RWPE2 (cell line): ENCODE measurements at regions not wholly inside any gene's neighbourhood (a gene's known extent, or its start where the extent isn't known, plus 50 kb on each side); places are given as distances from the start of the nearest gene placed in this dataset.

Experiments used
- ATAC-seq: fragments of 200-7000 bp; cut with Tn5 transposase; 3 replicates; pipeline ENCODE4 v1.9.1; 2021; ENCODE audit warnings: low read depth
- DNase-seq: peaks from one replicate; pipeline ENCODE4 v3.0.0-alpha.2; 2020; ENCODE audit warnings: low spot score
- H3K27ac ChIP-seq: fragments of 450-650 bp; 2 replicates; pipeline ENCODE4 v1.5.1; 2017; ENCODE audit warnings: mild to moderate bottlenecking; ENCODE audit not compliant: poor library complexity, severe bottlenecking
- H3K27me3 ChIP-seq: fragments of 250-450 bp; sonication (Bioruptor Pico); 2 replicates; pipeline ENCODE4 v1.5.1; 2021; ENCODE audit warnings: mild to moderate bottlenecking, moderate library complexity; ENCODE audit not compliant: insufficient read depth, poor library complexity, severe bottlenecking
- H3K36me3 ChIP-seq: fragments of 250-450 bp; sonication (Bioruptor Pico); 2 replicates; pipeline ENCODE4 v1.5.1; 2020; ENCODE audit warnings: low read depth, mild to moderate bottlenecking, moderate library complexity
- H3K4me1 ChIP-seq: fragments of 250-450 bp; sonication (Bioruptor Pico); 2 replicates; pipeline ENCODE4 v1.5.1; 2021; ENCODE audit warnings: mild to moderate bottlenecking, moderate library complexity; ENCODE audit not compliant: insufficient read depth, poor library complexity, severe bottlenecking
- H3K4me3 ChIP-seq: fragments of 250-450 bp; sonication (Bioruptor Pico); 2 replicates; pipeline ENCODE4 v1.5.1; 2021; ENCODE audit warnings: mild to moderate bottlenecking, moderate library complexity; ENCODE audit not compliant: severe bottlenecking
- H3K9me3 ChIP-seq: fragments of 250-450 bp; sonication (Bioruptor Pico); 2 replicates; pipeline ENCODE4 v1.5.1; 2021; ENCODE audit warnings: mild to moderate bottlenecking, moderate library complexity; ENCODE audit not compliant: severe bottlenecking
- TF ChIP-seq, protein P1 (sequence below): fragments of 450-650 bp; IDR thresholded peaks from one replicate; pipeline ENCODE4 v1.5.1; 2017; ENCODE audit warnings: mild to moderate bottlenecking, moderate library complexity; ENCODE audit not compliant: poor library complexity, severe bottlenecking

DNA sequence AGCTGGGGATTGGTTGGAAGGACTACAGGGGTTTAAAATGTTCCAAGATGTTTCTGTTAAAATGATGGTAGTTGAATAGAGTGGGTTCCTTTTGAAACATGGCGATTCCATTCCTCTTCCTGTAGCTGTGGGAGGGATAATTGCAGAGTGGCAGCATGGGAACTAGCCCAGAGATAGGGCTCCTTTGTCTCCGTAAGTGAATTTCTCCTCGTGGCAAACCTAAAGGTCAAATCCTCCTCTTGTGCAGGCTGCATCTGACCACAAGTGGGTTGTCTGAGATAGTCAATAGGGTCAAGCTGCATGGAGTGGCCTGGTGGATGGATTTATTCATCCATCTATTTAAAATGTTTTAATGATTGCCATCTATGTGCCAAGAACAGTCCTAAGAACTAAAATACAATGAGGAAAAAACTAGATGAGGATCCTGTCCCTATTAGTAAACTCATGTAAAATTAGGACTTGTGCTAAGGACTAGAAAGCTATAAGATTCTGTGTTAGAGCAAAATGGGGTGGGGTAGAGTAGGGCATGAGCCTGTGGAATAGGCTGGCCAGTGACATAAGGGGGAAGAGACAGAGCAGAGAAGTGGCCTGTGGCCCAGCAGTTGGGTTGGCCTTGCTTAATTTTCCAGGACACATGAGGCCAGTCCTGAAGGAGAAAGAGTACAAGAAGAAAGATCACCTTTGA, 89.1 kb upstream of the IVNS1ABP start:
- TF ChIP-seq, protein P1, sequence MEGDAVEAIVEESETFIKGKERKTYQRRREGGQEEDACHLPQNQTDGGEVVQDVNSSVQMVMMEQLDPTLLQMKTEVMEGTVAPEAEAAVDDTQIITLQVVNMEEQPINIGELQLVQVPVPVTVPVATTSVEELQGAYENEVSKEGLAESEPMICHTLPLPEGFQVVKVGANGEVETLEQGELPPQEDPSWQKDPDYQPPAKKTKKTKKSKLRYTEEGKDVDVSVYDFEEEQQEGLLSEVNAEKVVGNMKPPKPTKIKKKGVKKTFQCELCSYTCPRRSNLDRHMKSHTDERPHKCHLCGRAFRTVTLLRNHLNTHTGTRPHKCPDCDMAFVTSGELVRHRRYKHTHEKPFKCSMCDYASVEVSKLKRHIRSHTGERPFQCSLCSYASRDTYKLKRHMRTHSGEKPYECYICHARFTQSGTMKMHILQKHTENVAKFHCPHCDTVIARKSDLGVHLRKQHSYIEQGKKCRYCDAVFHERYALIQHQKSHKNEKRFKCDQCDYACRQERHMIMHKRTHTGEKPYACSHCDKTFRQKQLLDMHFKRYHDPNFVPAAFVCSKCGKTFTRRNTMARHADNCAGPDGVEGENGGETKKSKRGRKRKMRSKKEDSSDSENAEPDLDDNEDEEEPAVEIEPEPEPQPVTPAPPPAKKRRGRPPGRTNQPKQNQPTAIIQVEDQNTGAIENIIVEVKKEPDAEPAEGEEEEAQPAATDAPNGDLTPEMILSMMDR: no peak
- DNase-seq (no peak), ATAC-seq (no peak)
- Histone ChIP-seq H3K27me3 (no peaks in the 10 kb centered on the region), H3K4me3 (no peak overlapping the region), H3K27ac (no peak overlapping the region), H3K9me3 (no peaks in the 10 kb centered on the region), H3K36me3 (no peaks in the 10 kb centered on the region), H3K4me1 (peaks cover 18% of the 10 kb centered on the region)

DNA sequence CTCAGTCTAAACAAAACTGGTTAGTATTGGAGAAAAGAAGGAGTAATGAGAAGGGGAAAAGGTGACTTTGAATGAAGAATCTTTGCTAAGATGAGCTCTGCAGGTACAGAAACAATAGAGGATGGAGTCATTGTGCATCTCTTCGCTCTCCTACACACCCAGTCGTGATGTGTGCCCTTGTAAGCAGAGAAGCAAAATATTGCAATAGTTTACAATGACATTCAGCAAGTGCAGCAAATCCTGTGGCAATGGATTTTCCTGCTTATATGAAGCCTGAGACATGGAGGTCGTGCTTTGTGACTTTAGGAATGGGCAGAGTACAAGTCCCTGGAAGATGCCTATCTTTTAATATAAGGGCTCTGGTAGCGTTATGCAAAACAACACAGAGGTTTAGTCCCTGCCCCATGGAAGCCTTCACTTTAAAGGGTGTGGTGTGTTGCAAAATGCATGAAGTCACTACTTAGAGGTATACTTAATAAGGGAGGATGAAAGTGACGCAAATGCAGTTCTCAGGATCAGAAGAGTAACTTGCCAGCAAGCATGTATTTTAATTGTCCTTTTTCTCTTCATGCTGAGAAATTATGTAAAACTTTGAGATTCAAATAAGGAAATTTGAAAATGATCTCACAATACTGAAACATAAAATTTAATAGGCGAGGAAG, 88.0 kb upstream of the IVNS1ABP start:
- DNase-seq (no peak), ATAC-seq (no peak)
- Histone ChIP-seq H3K27ac (no peak overlapping the region), H3K36me3 (no peaks in the 10 kb centered on the region), H3K4me3 (no peak overlapping the region), H3K4me1 (peaks cover 29% of the 10 kb centered on the region), H3K9me3 (no peaks in the 10 kb centered on the region), H3K27me3 (no peaks in the 10 kb centered on the region)
- TF ChIP-seq, protein P1: no peak

DNA sequence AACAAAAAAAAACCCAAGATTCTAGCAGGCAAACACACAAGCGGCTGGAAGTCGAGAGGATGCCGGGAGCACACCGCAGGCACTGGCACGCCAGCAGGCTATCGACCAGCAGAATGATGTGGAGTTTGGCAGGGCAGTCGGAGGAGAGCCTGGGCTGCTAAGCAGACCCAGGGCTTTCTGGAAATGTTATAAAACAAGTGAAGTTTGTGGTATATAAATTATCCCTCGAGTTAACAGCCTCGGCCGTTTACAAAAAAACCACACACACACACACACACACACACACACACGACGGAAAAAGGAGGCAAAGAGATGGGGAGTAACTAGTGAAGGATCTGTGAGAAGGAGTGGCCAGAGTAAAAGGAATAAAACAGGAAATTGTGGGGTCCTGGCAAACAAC, 87.2 kb upstream of the IVNS1ABP start:
- TF ChIP-seq, protein P1: no peak
- ATAC-seq: no peak
- Histone ChIP-seq H3K9me3 (no peaks in the 10 kb centered on the region), H3K4me1 (peaks cover 32% of the 10 kb centered on the region), H3K27ac (no peak overlapping the region), H3K36me3 (no peaks in the 10 kb centered on the region), H3K4me3 (no peak overlapping the region), H3K27me3 (no peaks in the 10 kb centered on the region)
- DNase-seq: no peak

DNA sequence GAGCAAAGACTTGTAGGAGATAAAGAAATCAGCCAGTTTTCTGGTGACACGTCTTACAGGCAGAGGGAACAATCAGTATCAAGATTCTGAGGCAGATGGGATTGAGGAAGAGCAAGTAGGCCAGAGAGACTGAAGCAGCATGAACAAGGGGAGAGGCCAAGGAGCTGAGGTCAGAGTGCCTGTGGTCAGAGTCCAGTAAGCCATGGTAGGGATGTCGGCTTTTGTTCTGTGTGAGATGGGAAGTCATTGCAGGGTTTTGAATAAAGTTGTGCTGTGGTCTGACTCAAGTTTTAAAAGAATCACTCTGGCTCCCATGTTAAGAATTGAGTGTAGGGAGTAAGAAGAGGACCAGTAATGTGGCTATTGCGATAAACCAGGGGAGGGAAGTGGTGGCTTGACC, 85.9 kb upstream of the IVNS1ABP start:
- TF ChIP-seq, protein P1: no peak
- ATAC-seq: no peak
- no peaks in the 10 kb centered on the region for H3K9me3 ChIP-seq
- no peak overlapping the region for H3K4me3 ChIP-seq
- H3K27me3 ChIP-seq: no peaks in the 10 kb centered on the region
- H3K27ac ChIP-seq: no peak overlapping the region
- no peaks in the 10 kb centered on the region for H3K36me3 ChIP-seq
- DNase-seq: no peak
- H3K4me1 ChIP-seq: peaks cover 32% of the 10 kb centered on the region

DNA sequence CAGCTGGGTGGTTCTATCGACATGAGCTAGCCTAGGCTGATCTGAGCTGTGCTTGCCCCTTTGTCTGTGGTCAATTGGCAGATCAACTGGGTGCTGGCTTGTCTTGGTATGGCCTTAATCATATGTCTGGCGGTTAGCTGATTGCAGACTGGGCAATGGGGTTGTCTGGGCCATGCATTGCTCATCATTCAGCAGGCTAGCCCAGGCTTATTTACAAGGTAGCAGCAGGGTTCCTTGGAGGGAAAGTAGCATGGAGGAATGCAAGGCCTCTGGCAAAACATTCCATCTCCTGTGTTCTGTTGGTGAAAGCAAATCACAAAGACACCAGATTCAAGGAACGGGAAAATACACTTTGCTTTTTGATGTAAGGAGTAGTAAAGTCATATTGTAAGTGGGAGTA, 84.0 kb upstream of the IVNS1ABP start:
- H3K4me3 ChIP-seq: no peak overlapping the region
- TF ChIP-seq, protein P1: no peak
- peaks cover 36% of the 10 kb centered on the region for H3K4me1 ChIP-seq
- no peaks in the 10 kb centered on the region for H3K36me3 ChIP-seq
- peak; percentile 73 for DNase-seq
- no peaks in the 10 kb centered on the region for H3K27me3 ChIP-seq
- H3K27ac ChIP-seq: peak overlapping the region; percentile 86
- peak; percentile 92 for ATAC-seq
- no peaks in the 10 kb centered on the region for H3K9me3 ChIP-seq
